GM23248 (cell line): ENCODE measurements at regions not wholly inside any gene's neighbourhood (a gene's known extent, or its start where the extent isn't known, plus 50 kb on each side); places are given as distances from the start of the nearest gene placed in this dataset.

Experiments used
- EZH2 ChIP-seq: fragments of 200-600 bp; sonication (generic); IDR thresholded peaks from 2 replicates; pipeline ENCODE4 v1.6.1; 2018; ENCODE audit warnings: antibody characterized with exemption, mild to moderate bottlenecking; ENCODE audit not compliant: insufficient read depth, poor library complexity, severe bottlenecking
- EZH2phosphoT487 ChIP-seq: fragments of 200-600 bp; sonication (generic); IDR thresholded peaks from 2 replicates; pipeline ENCODE4 v1.6.1; 2018; ENCODE audit warnings: antibody characterized with exemption, moderate library complexity, mild to moderate bottlenecking, low read depth; ENCODE audit not compliant: insufficient read depth

DNA sequence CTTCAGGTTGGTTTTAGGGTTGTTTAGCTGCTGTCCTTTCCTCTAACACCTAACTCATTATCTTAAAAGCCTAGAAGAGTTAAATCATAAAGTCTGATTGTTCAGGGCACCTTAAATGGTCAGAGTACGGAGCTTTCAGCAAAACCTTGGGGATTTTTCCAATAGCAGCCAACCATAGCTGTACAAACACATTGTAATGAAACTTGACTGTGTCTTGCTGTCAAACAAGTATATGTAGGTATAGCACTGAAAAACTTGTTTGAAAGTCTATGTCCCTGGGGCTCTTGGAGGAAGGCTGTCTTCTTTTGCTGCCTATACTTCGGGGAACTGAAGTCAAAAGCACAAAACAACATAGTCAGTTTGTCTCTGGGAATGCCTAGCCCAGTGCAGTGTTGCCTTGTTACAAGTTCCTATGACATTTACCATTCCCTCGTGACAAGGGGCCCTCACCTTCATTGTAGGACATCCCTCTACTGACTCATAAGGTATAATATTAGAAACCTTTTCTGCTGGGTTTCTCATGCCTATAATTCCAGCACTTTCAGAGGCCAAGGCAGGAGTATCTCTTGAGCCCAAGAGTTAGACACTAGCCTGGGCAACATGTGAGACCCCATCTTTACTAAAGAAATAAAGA lies 474.5 kb upstream of the NBEA start:
- TF ChIP-seq EZH2phosphoT487 (no peak), EZH2 (no peak)
